HFFc6 (cell line): ENCODE measurements at regions not wholly inside any gene's neighbourhood (a gene's known extent, or its start where the extent isn't known, plus 50 kb on each side); places are given as distances from the start of the nearest gene placed in this dataset.

Experiments used
- DNase-seq: peaks from one replicate; pipeline ENCODE4 v3.0.0-alpha.2; 2018
- H3K27ac Mint-ChIP-seq: 2 replicates; pipeline ENCODE4 v1.8.0; 2020; ENCODE audit warnings: mild to moderate bottlenecking, mixed read lengths
- H3K27me3 Mint-ChIP-seq: 2 replicates; pipeline ENCODE4 v1.8.0; 2021; ENCODE audit warnings: mild to moderate bottlenecking, moderate library complexity, mixed read lengths; ENCODE audit not compliant: insufficient read depth
- H3K36me3 Mint-ChIP-seq: 2 replicates; pipeline ENCODE4 v1.8.0; 2021; ENCODE audit warnings: low read depth, mixed read lengths
- H3K4me1 Mint-ChIP-seq: 2 replicates; pipeline ENCODE4 v1.8.0; 2020; ENCODE audit warnings: low read depth, mixed read lengths
- H3K4me3 Mint-ChIP-seq: 2 replicates; pipeline ENCODE4 v1.8.0; 2020; ENCODE audit warnings: mild to moderate bottlenecking, moderate library complexity, mixed read lengths
- H3K9me3 Mint-ChIP-seq: 2 replicates; pipeline ENCODE4 v1.8.0; 2020; ENCODE audit warnings: mild to moderate bottlenecking, mixed read lengths
- CTCF ChIP-seq: fragments of 200-600 bp; sonication (generic); IDR thresholded peaks from 2 replicates; pipeline ENCODE4 v1.5.0; 2021; ENCODE audit warnings: antibody characterized with exemption, mild to moderate bottlenecking

GRCh38 chr2:101560780-101561315 lies 85.9 kb upstream of the RFX8 start:
- Mint-ChIP-seq H3K27me3 (peaks cover 9% of the 10 kb centered on the region), H3K36me3 (peaks cover 6% of the 10 kb centered on the region; the same call in 1 of the 2 replicates), H3K9me3 (peaks cover 8% of the 10 kb centered on the region), H3K4me3 (no peak overlapping the region), H3K4me1 (peaks cover 21% of the 10 kb centered on the region), H3K27ac (no peak overlapping the region)
- TF ChIP-seq CTCF = no peak
- DNase-seq = no peak

- peak overlapping the region; percentile 62 for H3K4me3 Mint-ChIP-seq
- no peak for DNase-seq
- H3K36me3 Mint-ChIP-seq = peaks cover 6% of the 10 kb centered on the region; the same call in 1 of the 2 replicates
- H3K9me3 Mint-ChIP-seq = peaks cover 8% of the 10 kb centered on the region
- TF ChIP-seq CTCF = no peak
- peaks cover 21% of the 10 kb centered on the region for H3K4me1 Mint-ChIP-seq
- H3K27me3 Mint-ChIP-seq = peaks cover 2% of the 10 kb centered on the region; the same call in 1 of the 2 replicates
- peak overlapping the region; percentile 67 for H3K27ac Mint-ChIP-seq
These were observed 84.6 kb upstream of the RFX8 start for GRCh38 chr2:101559551-101559950.

- peaks cover 21% of the 10 kb centered on the region for H3K4me1 Mint-ChIP-seq
- H3K27ac Mint-ChIP-seq = peak overlapping the region; percentile 67
- peak overlapping the region; percentile 62 for H3K4me3 Mint-ChIP-seq
- peaks cover 6% of the 10 kb centered on the region; the same call in 1 of the 2 replicates for H3K36me3 Mint-ChIP-seq
- peaks cover 8% of the 10 kb centered on the region for H3K9me3 Mint-ChIP-seq
- DNase-seq = peak; percentile 68
- no peak for TF ChIP-seq CTCF
- H3K27me3 Mint-ChIP-seq = no peaks in the 10 kb centered on the region; the same call in 1 of the 2 replicates
These were observed 84.0 kb upstream of the RFX8 start for GRCh38 chr2:101558740-101559525.

GRCh38 chr2:101556033-101556459 lies 81.1 kb upstream of the RFX8 start:
- DNase-seq = no peak
- Mint-ChIP-seq H3K27ac (no peak overlapping the region), H3K9me3 (peaks cover 8% of the 10 kb centered on the region), H3K36me3 (peaks cover 6% of the 10 kb centered on the region; the same call in 1 of the 2 replicates), H3K27me3 (no peaks in the 10 kb centered on the region), H3K4me3 (no peak overlapping the region), H3K4me1 (peaks cover 27% of the 10 kb centered on the region)
- no peak for TF ChIP-seq CTCF

- Mint-ChIP-seq H3K9me3 (no peaks in the 10 kb centered on the region), H3K27ac (no peak overlapping the region), H3K4me1 (peaks cover 23% of the 10 kb centered on the region), H3K27me3 (no peaks in the 10 kb centered on the region), H3K4me3 (no peak overlapping the region), H3K36me3 (no peaks in the 10 kb centered on the region)
- TF ChIP-seq CTCF = no peak
- no peak for DNase-seq
These were observed 76.5 kb upstream of the RFX8 start for GRCh38 chr2:101551336-101551888.
